Suprapubic skin (tissue), 4 donors: ENCODE measurements at regions not wholly inside any gene's neighbourhood (a gene's known extent, or its start where the extent isn't known, plus 50 kb on each side); places are given as distances from the start of the nearest gene placed in this dataset.
A peak's percentile ranks its signal among the peaks of the same experiment; 100 is the strongest.

ENCODE experiments used
- DNase-seq, 2 donors: peaks; one replicate each; pipeline ENCODE4 v3.0.0-alpha.2; 2019; ENCODE audit warnings: low spot score in 2 of 2
- H3K27ac ChIP-seq: fragments of 200-600 bp; sonication (generic); one replicate; pipeline ENCODE4 v1.5.1; 2019
- H3K27me3 ChIP-seq: fragments of 200-600 bp; sonication (generic); one replicate; pipeline ENCODE4 v1.5.1; 2019
- H3K36me3 ChIP-seq: fragments of 200-600 bp; sonication (generic); one replicate; pipeline ENCODE4 v1.5.1; 2019
- H3K4me1 ChIP-seq: fragments of 200-600 bp; sonication (generic); one replicate; pipeline ENCODE4 v1.5.1; 2019
- H3K4me3 ChIP-seq: fragments of 200-600 bp; sonication (generic); one replicate; pipeline ENCODE4 v1.5.1; 2019; ENCODE audit warnings: mild to moderate bottlenecking
- H3K9me3 ChIP-seq: fragments of 200-600 bp; sonication (generic); one replicate; pipeline ENCODE4 v1.5.1; 2019
- EP300 ChIP-seq: sonication (generic); formaldehyde crosslinking; IDR thresholded peaks from one replicate; pipeline ENCODE4 v1.6.1; 2017; ENCODE audit warnings: antibody characterized with exemption
- POLR2A ChIP-seq, 2 donors: fragments of 450-650 bp; IDR thresholded peaks; one replicate each; pipeline ENCODE4 v1.6.1; 2017; ENCODE audit warnings: antibody characterized with exemption in 2 of 2, mild to moderate bottlenecking in 2 of 2, moderate library complexity in 2 of 2
- POLR2AphosphoS5 ChIP-seq, 3 donors: sonication (generic); formaldehyde crosslinking; IDR thresholded peaks; one replicate each; pipeline ENCODE4 v1.6.1; 2017; ENCODE audit warnings: antibody characterized with exemption in 3 of 3
- WGBS: methylation state at CpG from one replicate; pipeline ENCODE4 v1.1.5; 2018; 5-methylcytosine and 5-hydroxymethylcytosine counted together
- TF ChIP-seq, protein P1 (sequence below), 2 donors: fragments of 200-600 bp in 1 of 2; fragments of 450-650 bp in 1 of 2; sonication (generic) in 1 of 2; IDR thresholded peaks; one replicate each; pipeline ENCODE4 v1.5.1; 2016 to 2019; ENCODE audit warnings: antibody characterized with exemption in 2 of 2, mild to moderate bottlenecking in 1 of 2, moderate library complexity in 1 of 2

DNA sequence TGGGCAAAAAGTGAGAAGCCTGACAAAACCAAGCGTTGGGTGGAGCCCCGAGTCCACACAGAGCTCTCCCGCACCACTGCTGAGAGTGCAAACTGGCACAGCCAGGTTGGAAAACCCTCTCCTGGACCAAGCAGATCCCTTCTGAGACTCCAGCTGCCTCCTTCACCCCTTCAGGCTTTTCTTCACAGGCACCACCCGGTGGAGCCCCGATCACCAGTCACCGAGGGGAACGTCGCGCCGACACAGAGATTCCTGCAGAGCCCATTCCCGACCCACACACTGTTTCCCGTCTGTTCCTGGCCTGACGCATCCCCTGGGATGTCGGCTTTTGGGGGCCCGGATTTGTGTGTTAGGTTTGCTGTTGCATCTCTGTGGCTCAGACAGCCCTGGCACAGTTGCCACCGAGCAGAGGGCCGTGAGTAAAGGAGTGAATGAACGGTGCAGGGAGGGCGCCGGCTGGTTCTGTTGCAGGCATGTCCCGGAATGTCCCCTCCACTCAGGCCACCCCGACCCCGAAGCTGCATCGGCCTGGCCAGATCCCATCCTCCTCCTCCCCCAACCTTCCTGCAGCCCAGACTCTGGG is 51.0 kb upstream of the INPP5A start:
- H3K36me3 ChIP-seq: no peaks in the 10 kb centered on the region
- peak; percentile 47 to 72 for DNase-seq
- no peaks in the 10 kb centered on the region for H3K27me3 ChIP-seq
- H3K27ac ChIP-seq: no peak overlapping the region
- no peaks in the 10 kb centered on the region for H3K9me3 ChIP-seq
- no peak overlapping the region for H3K4me3 ChIP-seq
- TF ChIP-seq EP300 (no peak), POLR2A (IDR thresholded peaks at IDR 0.05) (no peak), POLR2AphosphoS5 (IDR thresholded peaks at IDR 0.05) (no peak)
- TF ChIP-seq, protein P1, sequence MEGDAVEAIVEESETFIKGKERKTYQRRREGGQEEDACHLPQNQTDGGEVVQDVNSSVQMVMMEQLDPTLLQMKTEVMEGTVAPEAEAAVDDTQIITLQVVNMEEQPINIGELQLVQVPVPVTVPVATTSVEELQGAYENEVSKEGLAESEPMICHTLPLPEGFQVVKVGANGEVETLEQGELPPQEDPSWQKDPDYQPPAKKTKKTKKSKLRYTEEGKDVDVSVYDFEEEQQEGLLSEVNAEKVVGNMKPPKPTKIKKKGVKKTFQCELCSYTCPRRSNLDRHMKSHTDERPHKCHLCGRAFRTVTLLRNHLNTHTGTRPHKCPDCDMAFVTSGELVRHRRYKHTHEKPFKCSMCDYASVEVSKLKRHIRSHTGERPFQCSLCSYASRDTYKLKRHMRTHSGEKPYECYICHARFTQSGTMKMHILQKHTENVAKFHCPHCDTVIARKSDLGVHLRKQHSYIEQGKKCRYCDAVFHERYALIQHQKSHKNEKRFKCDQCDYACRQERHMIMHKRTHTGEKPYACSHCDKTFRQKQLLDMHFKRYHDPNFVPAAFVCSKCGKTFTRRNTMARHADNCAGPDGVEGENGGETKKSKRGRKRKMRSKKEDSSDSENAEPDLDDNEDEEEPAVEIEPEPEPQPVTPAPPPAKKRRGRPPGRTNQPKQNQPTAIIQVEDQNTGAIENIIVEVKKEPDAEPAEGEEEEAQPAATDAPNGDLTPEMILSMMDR (IDR thresholded peaks at IDR 0.05): no peak
- WGBS: 82% methylated on average over 16 of the region's 24 CpGs
- peaks cover 10% of the 10 kb centered on the region for H3K4me1 ChIP-seq

- H3K4me1 ChIP-seq: peaks cover 7% of the 10 kb centered on the region
- TF ChIP-seq POLR2AphosphoS5 (IDR thresholded peaks at IDR 0.05): no peak
- TF ChIP-seq POLR2A (IDR thresholded peaks at IDR 0.05): no peak
- TF ChIP-seq EP300: no peak
- H3K27ac ChIP-seq: no peak overlapping the region
- no peaks in the 10 kb centered on the region for H3K36me3 ChIP-seq
- H3K9me3 ChIP-seq: no peaks in the 10 kb centered on the region
- no peaks in the 10 kb centered on the region for H3K27me3 ChIP-seq
- DNase-seq: peak; percentile 52 to 71
- no peak overlapping the region for H3K4me3 ChIP-seq
- 91% methylated on average over 8 of the region's 41 CpGs for WGBS
These were observed 50.1 kb upstream of the INPP5A start for GRCh38 chr10:132487241-132488135.
